Astrocyte of the spinal cord (primary cell): ENCODE measurements at regions not wholly inside any gene's neighbourhood (a gene's known extent, or its start where the extent isn't known, plus 50 kb on each side); places are given as distances from the start of the nearest gene placed in this dataset.

Experiments used
- DNase-seq: peaks from one replicate; pipeline ENCODE4 v3.0.0; 2011; ENCODE audit warnings: low read depth, low spot score
- H3K4me3 ChIP-seq: 2 replicates; pipeline ENCODE4 v1.5.1; 2011; ENCODE audit warnings: low read depth, mild to moderate bottlenecking, low read length, moderate library complexity
- in situ Hi-C: cut with HindIII; loops from 2 replicates; pipeline ENCODE4 v1.10.0; 2017; ENCODE audit warnings: low sequenced_read_pairs
- TF ChIP-seq, protein P1 (sequence below): IDR thresholded peaks from 2 replicates; pipeline ENCODE4 v1.5.1; 2012; ENCODE audit warnings: low read depth, mild to moderate bottlenecking, low read length, inconsistent platforms

DNA sequence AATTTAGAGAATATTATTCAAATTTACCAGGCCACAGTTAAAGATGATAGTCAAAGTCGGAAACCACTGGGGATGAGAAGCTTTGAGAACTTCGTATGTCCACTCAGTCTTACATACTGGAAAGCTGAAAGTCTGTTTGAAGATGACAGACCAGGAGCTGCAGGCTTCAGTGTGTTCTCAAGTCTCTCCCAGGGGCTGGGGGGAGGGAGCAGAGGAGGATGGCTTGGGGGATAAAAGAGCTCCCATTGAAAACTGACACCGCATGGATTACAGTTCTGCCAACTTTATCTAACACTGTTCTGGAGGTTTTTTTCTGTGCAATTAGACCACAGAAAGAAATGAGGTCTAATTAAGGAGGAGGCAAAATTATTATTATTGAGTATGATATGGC, 170.5 kb upstream of the ALKAL2 start:
- in situ Hi-C loops: no loop called here
- no peak for DNase-seq

DNA sequence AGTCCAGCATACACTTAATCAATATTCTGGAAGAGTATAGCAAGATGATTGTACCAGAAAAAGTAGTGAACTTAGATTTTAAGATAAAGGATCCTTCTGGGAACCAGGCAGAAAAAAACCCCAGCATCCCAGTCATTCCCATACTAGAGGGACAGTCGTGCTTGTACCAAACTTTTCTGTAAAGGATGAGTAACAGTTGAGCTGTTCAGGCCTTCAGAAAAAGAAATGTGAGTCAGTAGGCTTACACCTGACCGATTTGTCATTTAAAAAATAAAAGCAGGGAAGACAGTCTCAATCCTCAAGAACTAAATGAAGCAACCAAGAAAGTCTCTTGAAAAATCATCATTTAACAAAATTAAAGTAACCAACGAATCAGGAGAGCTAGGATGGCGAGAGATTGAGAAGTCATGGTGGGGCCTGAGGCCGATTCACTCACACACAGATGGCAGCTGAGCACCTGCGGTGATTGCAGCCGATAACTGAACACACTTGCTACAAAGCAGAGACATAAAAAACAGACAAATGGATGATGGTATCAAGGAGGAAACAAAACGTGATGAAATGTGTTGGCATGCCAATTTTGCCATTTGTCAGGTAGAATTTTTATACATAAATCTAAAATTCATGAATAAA, 170.0 kb upstream of the ALKAL2 start:
- H3K4me3 ChIP-seq: no peak overlapping the region
- no peak for DNase-seq
- in situ Hi-C loops: no loop called here
- TF ChIP-seq, protein P1, sequence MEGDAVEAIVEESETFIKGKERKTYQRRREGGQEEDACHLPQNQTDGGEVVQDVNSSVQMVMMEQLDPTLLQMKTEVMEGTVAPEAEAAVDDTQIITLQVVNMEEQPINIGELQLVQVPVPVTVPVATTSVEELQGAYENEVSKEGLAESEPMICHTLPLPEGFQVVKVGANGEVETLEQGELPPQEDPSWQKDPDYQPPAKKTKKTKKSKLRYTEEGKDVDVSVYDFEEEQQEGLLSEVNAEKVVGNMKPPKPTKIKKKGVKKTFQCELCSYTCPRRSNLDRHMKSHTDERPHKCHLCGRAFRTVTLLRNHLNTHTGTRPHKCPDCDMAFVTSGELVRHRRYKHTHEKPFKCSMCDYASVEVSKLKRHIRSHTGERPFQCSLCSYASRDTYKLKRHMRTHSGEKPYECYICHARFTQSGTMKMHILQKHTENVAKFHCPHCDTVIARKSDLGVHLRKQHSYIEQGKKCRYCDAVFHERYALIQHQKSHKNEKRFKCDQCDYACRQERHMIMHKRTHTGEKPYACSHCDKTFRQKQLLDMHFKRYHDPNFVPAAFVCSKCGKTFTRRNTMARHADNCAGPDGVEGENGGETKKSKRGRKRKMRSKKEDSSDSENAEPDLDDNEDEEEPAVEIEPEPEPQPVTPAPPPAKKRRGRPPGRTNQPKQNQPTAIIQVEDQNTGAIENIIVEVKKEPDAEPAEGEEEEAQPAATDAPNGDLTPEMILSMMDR: no peak

More for the DNA sequence above, 170.5 kb upstream of the ALKAL2 start:
- TF ChIP-seq, protein P1: no peak
- H3K4me3 ChIP-seq: no peak overlapping the region

- H3K4me3 ChIP-seq: no peak overlapping the region
- no peak for DNase-seq
- TF ChIP-seq, protein P1: no peak
- in situ Hi-C loops: no loop called here
These were observed 169.4 kb upstream of the ALKAL2 start for GRCh38 chr2:457262-457661.

GRCh38 chr2:455913-456312, 168.0 kb upstream of the ALKAL2 start:
- in situ Hi-C loops: no loop called here
- DNase-seq: no peak
- H3K4me3 ChIP-seq: no peak overlapping the region
- TF ChIP-seq, protein P1: no peak

DNA sequence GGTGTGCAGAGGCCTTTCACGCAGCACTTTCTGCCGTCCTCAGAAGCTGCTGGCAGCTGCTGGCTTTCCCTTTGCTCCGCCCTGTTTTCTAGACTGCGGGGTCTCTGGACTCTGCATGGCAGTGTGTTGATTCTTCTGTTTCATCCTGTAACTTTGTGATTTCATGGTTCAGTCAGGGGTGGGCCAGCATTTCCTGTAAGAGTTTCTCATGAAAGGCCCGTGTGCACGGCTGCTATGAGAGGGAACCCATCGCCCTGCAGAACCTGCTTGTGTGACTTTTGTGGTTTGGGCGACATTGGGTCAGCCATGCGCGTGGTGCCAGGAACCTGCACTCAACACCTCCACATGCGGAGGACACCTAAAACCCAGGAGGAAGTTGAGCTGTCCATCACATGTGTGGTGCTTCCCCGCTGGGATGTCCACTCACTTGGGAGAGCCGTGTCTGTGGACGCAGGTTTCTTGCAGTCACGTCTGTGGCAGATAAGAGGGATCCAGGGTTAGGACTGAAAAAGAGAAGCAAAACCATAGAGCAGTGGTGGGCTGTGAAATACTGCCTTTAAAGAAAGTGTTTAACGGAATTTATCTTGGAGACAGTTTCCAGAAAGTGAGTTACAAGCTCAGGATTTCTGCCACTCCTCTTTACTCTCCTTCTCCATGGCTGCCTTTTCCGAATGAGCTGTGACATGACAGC, 167.3 kb upstream of the ALKAL2 start:
- DNase-seq: no peak
- H3K4me3 ChIP-seq: no peak overlapping the region
- TF ChIP-seq, protein P1: no peak
- in situ Hi-C loops: no loop called here

DNA sequence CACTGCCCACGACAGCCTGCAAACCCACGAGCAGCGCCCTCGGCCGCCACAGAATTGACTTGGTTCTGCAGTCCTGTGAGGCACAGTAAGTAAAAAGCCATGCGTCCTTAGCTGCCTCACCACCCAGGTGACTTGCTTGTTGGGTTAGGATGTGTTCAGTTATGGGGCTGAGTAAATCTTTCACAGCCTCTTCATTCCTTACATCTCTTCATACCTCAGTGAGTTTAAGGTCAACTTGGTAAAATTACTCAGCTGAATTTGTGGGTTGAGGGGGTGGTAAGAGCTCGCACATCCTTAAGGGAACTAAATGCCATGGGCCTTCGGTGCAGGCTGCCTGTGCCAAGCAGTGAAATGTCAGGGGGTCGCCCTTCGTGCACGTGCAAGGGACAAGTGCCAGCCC, 165.2 kb upstream of the ALKAL2 start:
- TF ChIP-seq, protein P1: no peak
- H3K4me3 ChIP-seq: no peak overlapping the region
- in situ Hi-C loops: no loop called here
- DNase-seq: no peak
